BE2C (cell line): ENCODE measurements at regions not wholly inside any gene's neighbourhood (a gene's known extent, or its start where the extent isn't known, plus 50 kb on each side); places are given as distances from the start of the nearest gene placed in this dataset.

Experiments used
- DNase-seq: peaks from one replicate; pipeline ENCODE4 v3.0.0-alpha.2; 2020
- H3K27me3 ChIP-seq: fragments of 250-450 bp; sonication (Bioruptor Pico); 2 replicates; pipeline ENCODE4 v1.5.1; 2020; ENCODE audit warnings: mild to moderate bottlenecking
- H3K36me3 ChIP-seq: fragments of 250-450 bp; sonication (Bioruptor Pico); 2 replicates; pipeline ENCODE4 v1.5.1; 2020; ENCODE audit warnings: mild to moderate bottlenecking
- H3K4me1 ChIP-seq: fragments of 250-450 bp; sonication (Bioruptor Pico); 2 replicates; pipeline ENCODE4 v1.5.1; 2020
- H3K4me3 ChIP-seq: 2 replicates; pipeline ENCODE4 v1.5.1; 2011; ENCODE audit warnings: low read depth, low read length
- H3K9me3 ChIP-seq: fragments of 250-450 bp; sonication (Bioruptor Pico); 2 replicates; pipeline ENCODE4 v1.5.1; 2020
- CTCF ChIP-seq: IDR thresholded peaks from 2 replicates; pipeline ENCODE4 v1.5.1; 2012; ENCODE audit warnings: mild to moderate bottlenecking, low read depth, low read length

- H3K27me3 ChIP-seq = no peaks in the 10 kb centered on the region
- no peak for TF ChIP-seq CTCF
- DNase-seq = no peak
Measured at GRCh38 chr2:30310371-30310770, 79.0 kb downstream of the LBH start.

GRCh38 chr2:30310955-30311354 is 79.6 kb downstream of the LBH start:
- H3K27me3 ChIP-seq = no peaks in the 10 kb centered on the region
- DNase-seq = no peak
- H3K9me3 ChIP-seq = no peaks in the 10 kb centered on the region
- H3K4me3 ChIP-seq = no peak overlapping the region
- no peaks in the 10 kb centered on the region for H3K36me3 ChIP-seq
- no peak for TF ChIP-seq CTCF
- H3K4me1 ChIP-seq = no peaks in the 10 kb centered on the region

More at GRCh38 chr2:30310371-30310770, 79.0 kb downstream of the LBH start:
- Histone ChIP-seq H3K4me3 (no peak overlapping the region), H3K36me3 (no peaks in the 10 kb centered on the region), H3K4me1 (no peaks in the 10 kb centered on the region), H3K9me3 (no peaks in the 10 kb centered on the region)

- Histone ChIP-seq H3K4me3 (no peak overlapping the region), H3K27me3 (no peaks in the 10 kb centered on the region), H3K36me3 (no peaks in the 10 kb centered on the region), H3K9me3 (no peaks in the 10 kb centered on the region), H3K4me1 (no peaks in the 10 kb centered on the region)
- no peak for TF ChIP-seq CTCF
- DNase-seq = no peak
Measured at GRCh38 chr2:30311711-30312110, 80.4 kb downstream of the LBH start.

GRCh38 chr2:30312916-30313315 is 81.6 kb downstream of the LBH start:
- DNase-seq = no peak
- Histone ChIP-seq H3K4me3 (no peak overlapping the region), H3K27me3 (no peaks in the 10 kb centered on the region), H3K36me3 (no peaks in the 10 kb centered on the region), H3K4me1 (no peaks in the 10 kb centered on the region), H3K9me3 (no peaks in the 10 kb centered on the region)
- no peak for TF ChIP-seq CTCF

GRCh38 chr2:30314981-30315380 is 83.6 kb downstream of the LBH start:
- Histone ChIP-seq H3K9me3 (no peaks in the 10 kb centered on the region), H3K27me3 (no peaks in the 10 kb centered on the region), H3K4me1 (no peaks in the 10 kb centered on the region), H3K36me3 (no peaks in the 10 kb centered on the region), H3K4me3 (no peak overlapping the region)
- TF ChIP-seq CTCF = no peak
- no peak for DNase-seq

- TF ChIP-seq CTCF = no peak
- H3K4me3 ChIP-seq = no peak overlapping the region
- no peaks in the 10 kb centered on the region for H3K27me3 ChIP-seq
- no peaks in the 10 kb centered on the region for H3K36me3 ChIP-seq
- DNase-seq = no peak
- no peaks in the 10 kb centered on the region for H3K9me3 ChIP-seq
- no peaks in the 10 kb centered on the region for H3K4me1 ChIP-seq
Measured at GRCh38 chr2:30315391-30316063, 84.2 kb downstream of the LBH start.
